Stimulated activated CD8-positive, alpha-beta memory T cell treated with anti-CD3 and anti-CD28 coated beads, Interleukin-12 subunit alpha, Interleukin-12 subunit beta, amount 100 ng/mL, for 1 hour (primary cell): ENCODE measurements at regions not wholly inside any gene's neighbourhood (a gene's known extent, or its start where the extent isn't known, plus 50 kb on each side); places are given as distances from the start of the nearest gene placed in this dataset.

Experiments
- DNase-seq: peaks from one replicate; pipeline ENCODE4 v3.0.0-alpha.2; 2020; ENCODE audit warnings: low read depth

DNA sequence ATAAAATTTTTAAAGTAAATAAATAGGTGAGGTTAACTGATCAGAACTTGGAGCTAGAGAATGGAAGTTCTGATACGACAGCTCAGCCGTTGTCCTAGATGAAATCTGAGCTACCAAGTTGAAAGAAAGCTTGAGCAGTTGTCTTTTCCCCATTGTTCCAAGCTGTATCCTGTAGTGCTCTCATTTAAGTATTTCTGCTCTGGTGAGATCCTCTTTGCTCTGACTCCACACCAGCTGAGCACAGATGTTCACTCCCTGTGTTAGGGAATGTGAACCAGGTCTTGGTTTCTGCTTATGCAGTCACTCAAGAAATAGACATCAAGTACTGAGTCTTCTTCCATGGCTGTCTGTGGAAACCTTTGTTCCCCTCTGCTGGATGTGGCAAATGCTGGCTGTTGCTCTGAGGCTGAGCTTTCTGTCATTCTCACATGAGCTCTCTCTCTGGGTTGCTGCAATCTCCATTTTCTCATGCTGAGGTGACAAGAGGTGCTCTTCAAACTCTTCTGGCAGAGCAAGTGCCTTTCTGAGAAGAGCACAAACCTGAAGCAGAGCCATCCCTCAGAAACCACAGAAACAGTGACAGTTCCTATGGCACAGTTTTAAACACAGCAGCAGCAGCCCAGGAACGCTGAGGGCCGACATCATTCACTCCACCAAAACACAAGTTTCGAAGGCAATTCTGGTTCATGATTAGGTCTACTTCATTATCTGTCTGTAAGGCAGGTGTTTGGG lies 194.1 kb downstream of the SP3 start:
- no peak for DNase-seq

DNA sequence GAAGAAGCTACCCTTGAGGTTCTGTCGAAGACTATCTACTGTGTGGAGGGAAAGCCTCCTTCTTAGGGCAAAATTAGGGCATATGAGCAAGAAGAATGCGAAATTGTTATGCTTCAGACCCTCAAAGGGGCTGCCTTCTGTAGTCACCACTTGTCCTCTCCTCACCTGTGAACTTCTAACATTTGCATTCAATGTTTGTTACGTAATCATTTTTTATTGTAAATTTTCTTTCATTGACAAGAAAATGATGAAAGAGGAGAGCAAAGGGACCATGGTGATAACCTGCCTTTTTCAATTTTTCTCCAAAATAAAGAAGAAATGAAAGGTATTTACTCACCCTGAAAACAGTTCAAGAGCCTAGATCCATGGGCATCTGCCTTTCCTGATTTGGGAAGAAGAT lies 193.0 kb downstream of the SP3 start:
- no peak for DNase-seq

GRCh38 chr2:173773076-173773475 lies 192.1 kb downstream of the SP3 start:
- no peak for DNase-seq

- DNase-seq, result no peak
Observed at GRCh38 chr2:173775440-173775839, 189.7 kb downstream of the SP3 start.

GRCh38 chr2:173782681-173783080 lies 182.5 kb downstream of the SP3 start:
- no peak for DNase-seq

DNA sequence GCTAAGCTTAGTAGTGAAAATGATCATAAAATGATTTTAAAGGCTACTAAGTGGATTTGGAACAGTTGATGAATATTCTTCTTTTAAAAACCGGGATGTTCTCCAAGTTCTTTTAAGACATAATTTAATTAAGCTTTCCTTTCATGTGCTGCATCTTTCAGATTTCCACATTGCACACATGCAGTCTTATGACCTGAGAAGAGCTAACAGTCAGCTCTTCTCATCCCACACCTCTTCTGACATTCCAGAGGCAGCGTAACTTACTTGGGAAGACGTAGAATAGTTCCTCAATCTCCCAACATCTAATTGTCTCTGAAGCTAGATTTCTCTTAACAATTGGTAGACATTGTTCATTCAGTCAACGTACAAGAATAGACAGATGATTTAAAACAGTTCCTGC lies 181.8 kb downstream of the SP3 start:
- no peak for DNase-seq

DNA sequence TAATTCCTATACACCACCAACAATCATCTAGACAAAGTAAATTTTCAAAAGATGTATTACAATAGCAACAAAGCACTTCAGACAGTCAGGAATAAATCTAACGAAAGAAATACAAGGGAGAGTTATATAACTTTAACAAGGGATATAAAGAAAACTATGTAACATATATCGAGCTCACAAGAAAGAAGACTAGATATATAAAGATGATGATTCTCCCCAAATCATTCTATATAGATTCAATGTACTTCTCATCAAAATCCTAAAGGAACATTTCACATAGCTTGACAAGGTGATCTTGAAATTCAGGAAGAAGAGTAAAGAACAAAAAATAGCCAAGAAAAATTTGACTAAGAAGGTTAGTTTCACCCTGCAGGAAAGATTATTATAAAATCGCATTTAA lies 179.4 kb downstream of the SP3 start:
- no peak for DNase-seq

- DNase-seq, result no peak
Observed at GRCh38 chr2:173791502-173791901, 173.7 kb downstream of the SP3 start.

DNA sequence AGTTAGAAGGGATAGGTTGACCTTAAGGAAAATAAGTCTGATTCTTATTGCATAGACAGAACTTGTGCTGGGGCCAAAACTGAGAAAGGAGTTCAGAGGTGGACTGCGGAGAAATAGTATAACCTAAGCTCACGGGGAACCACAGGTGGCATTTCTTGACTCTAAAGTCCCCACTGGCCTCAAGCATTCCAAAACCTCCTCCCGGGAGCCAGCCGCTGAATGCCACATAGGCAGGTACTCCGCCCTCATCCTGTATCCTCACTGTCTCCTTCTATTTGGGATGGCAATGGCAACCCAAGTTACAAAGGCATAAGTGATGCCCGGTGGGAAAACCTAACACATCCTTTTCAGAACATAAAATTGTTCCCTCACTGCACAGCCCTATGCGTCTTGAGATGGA lies 173.0 kb downstream of the SP3 start:
- DNase-seq, result no peak

DNA sequence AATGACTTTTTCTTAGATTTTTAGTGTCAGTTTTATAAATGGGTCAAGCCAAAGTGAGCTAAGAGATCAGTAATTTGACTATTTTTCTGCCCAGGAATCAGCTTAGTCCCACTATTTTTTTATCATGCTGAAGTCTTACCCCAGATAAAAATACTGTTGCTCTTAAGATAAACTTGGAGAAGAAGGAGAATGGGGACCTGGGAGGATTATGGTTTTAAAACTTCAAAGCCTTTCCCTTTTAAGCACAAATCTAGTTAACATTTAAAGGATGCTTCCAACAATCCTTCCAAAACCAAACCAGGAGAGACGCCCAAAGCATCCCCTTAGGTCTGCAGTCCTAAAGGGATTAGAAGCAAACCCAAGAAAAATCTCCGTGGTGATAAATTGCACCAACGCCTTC lies 172.4 kb downstream of the SP3 start:
- DNase-seq, result no peak

DNA sequence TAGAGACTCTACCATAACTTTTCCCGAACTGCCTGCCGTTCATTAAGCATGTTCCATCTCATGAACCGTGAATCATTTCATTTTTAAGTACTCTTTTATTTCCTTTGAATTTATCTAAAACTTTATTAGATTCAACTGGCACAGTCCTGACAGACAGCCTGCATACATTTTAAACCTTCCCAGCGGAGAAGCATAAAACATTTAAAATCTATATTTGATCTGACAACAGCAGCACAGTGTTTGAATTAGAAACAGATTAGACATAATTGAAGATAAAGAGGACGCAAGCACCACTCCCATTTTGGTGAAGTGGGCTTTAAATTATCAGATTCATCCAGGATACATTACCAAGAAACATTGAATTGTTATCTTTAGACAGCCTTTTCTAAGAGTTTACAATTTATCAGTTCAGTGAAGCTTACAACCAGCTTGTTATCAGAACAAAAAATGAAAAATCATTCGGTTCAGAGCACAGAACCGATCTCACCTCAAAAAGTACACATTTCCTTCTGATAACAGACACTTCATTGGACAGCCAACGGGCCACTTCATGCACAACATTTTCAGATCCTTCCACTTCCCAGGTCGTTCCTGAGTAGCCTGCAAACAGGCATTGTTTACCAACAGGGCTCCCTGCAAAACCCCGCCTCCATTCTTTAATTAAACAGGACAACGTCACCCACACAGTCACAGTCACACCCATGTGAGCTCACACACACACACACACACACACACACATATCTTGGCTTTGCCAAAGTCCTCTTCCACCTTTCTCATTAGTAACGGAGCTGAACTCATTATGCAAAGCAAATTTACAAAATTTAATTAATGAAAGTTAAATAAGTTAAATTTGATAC lies 171.2 kb downstream of the SP3 start:
- DNase-seq, result no peak

GRCh38 chr2:173797586-173798263 lies 167.4 kb downstream of the SP3 start:
- no peak for DNase-seq

- DNase-seq, result no peak
Observed at GRCh38 chr2:173802518-173802917, 162.7 kb downstream of the SP3 start.

- no peak for DNase-seq
Observed at GRCh38 chr2:173803449-173803848, 161.7 kb downstream of the SP3 start.

DNA sequence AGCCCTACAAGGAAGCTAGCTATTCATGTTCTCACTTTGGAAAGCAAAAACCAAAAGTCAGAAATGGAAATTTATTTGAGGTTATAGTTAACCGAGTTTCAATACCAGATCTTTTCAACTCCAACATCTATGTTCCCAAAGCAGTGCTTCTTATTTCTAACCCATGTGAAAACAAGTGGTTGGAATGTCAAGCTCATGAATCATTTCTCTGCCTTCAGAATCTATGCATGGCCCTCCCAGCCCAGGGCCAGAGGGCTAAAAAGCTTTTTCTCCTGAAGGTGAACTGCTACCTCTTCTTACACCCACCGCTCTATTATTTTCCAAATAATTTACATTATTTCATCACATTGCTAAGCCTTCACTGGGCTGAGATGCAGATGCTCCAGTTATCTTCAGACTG lies 158.4 kb downstream of the SP3 start:
- no peak for DNase-seq

DNA sequence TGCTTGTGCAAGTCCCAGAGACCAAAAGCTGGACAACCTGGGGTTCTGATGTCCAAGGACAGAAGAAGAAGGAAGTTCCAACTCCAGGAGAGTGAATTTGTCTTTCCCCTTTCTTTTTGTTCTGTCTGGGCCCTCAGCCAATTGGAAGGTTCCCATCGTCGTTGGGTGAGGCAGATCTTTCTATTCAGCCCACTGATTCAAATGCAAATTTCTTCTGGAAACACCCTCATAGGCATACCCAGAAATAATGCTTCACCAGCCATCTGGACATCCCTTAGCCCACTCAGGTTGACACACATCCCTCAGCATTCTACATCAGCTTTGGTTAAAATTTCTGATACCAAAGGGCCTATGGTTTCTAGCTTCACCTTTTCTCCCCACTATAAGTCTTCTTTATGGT lies 156.5 kb downstream of the SP3 start:
- DNase-seq, result no peak

GRCh38 chr2:173812321-173812720 lies 152.9 kb downstream of the SP3 start:
- DNase-seq, result no peak

DNA sequence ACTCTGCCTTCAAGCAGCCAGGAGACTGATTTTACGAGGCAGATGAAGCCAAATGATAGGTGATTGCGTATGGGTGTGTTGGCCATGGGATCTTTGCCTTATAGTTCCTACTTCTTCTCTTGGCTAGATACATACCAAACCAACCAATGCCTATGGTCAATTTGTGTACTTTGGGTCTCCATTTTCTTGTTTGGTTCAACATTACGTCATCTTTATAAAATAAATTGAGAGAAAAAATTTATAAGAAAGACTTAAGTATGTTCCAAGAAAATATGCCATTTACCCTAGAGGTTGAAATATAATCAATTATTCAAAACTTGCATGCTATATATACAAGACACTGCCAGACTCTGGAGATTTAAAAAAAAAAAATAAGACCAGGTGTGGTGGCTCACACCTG lies 150.9 kb downstream of the SP3 start:
- no peak for DNase-seq

- no peak for DNase-seq
Observed at GRCh38 chr2:173815772-173816171, 149.4 kb downstream of the SP3 start.

GRCh38 chr2:173817582-173817981 lies 147.6 kb downstream of the SP3 start:
- DNase-seq, result no peak

DNA sequence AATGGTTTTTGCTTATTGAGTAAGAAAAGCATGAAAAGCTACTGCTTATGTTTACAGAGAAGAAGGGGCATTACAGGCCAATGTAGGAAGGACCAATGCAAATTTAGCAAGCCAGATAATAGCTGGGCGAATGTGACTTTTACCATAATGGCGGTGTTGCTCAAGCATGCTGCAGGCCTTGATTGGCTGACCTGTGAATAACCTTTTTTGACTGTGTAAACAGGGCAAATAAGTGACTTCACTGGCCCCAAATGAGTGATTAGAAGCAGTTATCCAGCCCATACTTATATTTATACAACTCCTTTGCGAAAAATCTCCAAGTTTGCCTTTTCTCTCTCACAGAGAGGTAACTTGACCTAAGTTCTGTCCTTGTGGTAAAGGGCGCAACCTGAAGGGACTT lies 146.9 kb downstream of the SP3 start:
- no peak for DNase-seq

GRCh38 chr2:173819852-173820251 lies 145.3 kb downstream of the SP3 start:
- DNase-seq, result no peak

- no peak for DNase-seq
Observed at GRCh38 chr2:173821451-173821850, 143.7 kb downstream of the SP3 start.
